ENCODE measurements at regions not wholly inside any gene's neighbourhood (a gene's known extent, or its start where the extent isn't known, plus 50 kb on each side); places are given as distances from the start of the nearest gene placed in this dataset.

DNA sequence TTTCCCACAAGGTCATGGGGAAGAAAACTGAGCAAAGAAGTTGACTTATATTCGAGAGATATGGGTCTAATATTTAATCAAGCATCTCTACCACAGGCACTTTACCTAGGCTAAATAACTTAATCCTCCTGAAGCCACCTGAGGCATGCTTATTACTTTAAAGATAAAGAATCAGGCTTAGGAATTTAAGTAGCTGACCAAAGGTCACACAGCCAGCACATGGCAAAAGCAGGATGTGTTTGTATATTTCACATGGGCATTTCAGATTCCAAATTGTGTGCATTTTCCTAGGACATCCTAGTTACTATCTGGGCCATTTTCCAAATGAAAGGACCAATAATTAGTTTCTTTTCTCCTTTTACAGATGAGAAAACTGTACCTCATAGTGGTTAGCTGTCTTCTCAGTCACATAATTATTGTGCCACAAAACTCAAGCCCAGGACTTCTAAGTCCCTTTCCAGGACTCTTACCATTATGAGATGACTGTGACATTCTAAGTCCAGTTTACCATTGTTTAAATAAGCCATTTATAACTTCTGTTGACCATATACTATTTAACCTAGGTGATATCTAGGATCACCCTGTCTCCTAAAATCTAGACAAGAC lies 112.1 kb upstream of the ZC3H12C start:
- H3K9me3 Mint-ChIP-seq: no peaks in the 10 kb centered on the region
- no peak overlapping the region for H3K27ac Mint-ChIP-seq
- intact Hi-C loops (cut with DNase I, micrococcal nuclease): no loop called here
- no peaks in the 10 kb centered on the region for H3K36me3 ChIP-seq (ENCODE audit: insufficient read depth, low read length)
- no peak overlapping the region for H3K27ac ChIP-seq (ENCODE audit: low read depth in 1 of 2, low read length in 2 of 2)
- TF ChIP-seq, protein P1, sequence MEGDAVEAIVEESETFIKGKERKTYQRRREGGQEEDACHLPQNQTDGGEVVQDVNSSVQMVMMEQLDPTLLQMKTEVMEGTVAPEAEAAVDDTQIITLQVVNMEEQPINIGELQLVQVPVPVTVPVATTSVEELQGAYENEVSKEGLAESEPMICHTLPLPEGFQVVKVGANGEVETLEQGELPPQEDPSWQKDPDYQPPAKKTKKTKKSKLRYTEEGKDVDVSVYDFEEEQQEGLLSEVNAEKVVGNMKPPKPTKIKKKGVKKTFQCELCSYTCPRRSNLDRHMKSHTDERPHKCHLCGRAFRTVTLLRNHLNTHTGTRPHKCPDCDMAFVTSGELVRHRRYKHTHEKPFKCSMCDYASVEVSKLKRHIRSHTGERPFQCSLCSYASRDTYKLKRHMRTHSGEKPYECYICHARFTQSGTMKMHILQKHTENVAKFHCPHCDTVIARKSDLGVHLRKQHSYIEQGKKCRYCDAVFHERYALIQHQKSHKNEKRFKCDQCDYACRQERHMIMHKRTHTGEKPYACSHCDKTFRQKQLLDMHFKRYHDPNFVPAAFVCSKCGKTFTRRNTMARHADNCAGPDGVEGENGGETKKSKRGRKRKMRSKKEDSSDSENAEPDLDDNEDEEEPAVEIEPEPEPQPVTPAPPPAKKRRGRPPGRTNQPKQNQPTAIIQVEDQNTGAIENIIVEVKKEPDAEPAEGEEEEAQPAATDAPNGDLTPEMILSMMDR (IDR thresholded peaks at IDR 0.05): no peak
- H3K9me3 ChIP-seq (ENCODE audit: control insufficient read depth in 1 of 2, insufficient read depth in 1 of 2, low read length in 2 of 2): no peaks in the 10 kb centered on the region
- DNase-seq (no peak), ATAC-seq (ENCODE audit: poor library complexity) (no peak)
- no peaks in the 10 kb centered on the region for H3K27me3 ChIP-seq (ENCODE audit: control insufficient read depth in 1 of 2, insufficient read depth in 2 of 2, low read length in 2 of 2)
- no peaks in the 10 kb centered on the region for H3K36me3 Mint-ChIP-seq (ENCODE audit: low read depth)
- CTCF ChIA-PET: no interaction called here
- peaks cover 8% of the 10 kb centered on the region for H3K27me3 Mint-ChIP-seq
- H3K4me3 Mint-ChIP-seq: no peak overlapping the region
- peaks cover 4% of the 10 kb centered on the region for H3K4me1 Mint-ChIP-seq (ENCODE audit: low read depth)
- no peak overlapping the region for H3K4me3 ChIP-seq (ENCODE audit: low read length)
- POLR2A ChIA-PET: no interaction called here
- no peaks in the 10 kb centered on the region for H3K4me1 ChIP-seq (ENCODE audit: insufficient read depth, low read length)

DNA sequence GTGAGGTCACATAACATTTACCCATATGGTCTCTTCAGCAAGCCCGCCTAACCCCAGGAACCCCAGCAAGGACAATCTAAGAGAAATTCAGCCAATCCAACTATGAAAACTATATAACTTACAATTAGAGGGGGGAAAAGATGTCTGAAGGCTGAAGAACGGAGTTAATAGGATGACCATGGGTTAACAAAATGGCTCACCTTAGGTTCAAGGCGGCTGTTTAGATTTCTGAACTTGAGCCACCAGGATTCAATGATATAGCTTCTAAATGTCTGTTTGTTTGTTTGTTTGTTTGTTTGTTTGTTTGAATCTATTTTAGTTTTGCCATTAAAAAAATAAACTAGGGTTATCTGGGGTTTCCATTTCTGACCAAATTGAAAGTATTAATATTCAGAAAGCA lies 109.8 kb upstream of the ZC3H12C start:
- Histone ChIP-seq H3K36me3 (ENCODE audit: insufficient read depth, low read length) (no peaks in the 10 kb centered on the region), H3K9me3 (ENCODE audit: control insufficient read depth in 1 of 2, insufficient read depth in 1 of 2, low read length in 2 of 2) (no peaks in the 10 kb centered on the region), H3K4me1 (ENCODE audit: insufficient read depth, low read length) (no peaks in the 10 kb centered on the region), H3K27me3 (ENCODE audit: control insufficient read depth in 1 of 2, insufficient read depth in 2 of 2, low read length in 2 of 2) (no peaks in the 10 kb centered on the region), H3K4me3 (ENCODE audit: low read length) (no peak overlapping the region), H3K27ac (ENCODE audit: low read depth in 1 of 2, low read length in 2 of 2) (no peak overlapping the region)
- no peaks in the 10 kb centered on the region for H3K36me3 Mint-ChIP-seq (ENCODE audit: low read depth)
- H3K27ac Mint-ChIP-seq: no peak overlapping the region
- intact Hi-C loops (cut with DNase I, micrococcal nuclease): no loop called here
- no peak overlapping the region for H3K4me3 Mint-ChIP-seq
- no peaks in the 10 kb centered on the region for H3K9me3 Mint-ChIP-seq
- ChIA-PET POLR2A (no interaction called here), CTCF (no interaction called here)
- no peak for DNase-seq
- peaks cover 4% of the 10 kb centered on the region for H3K4me1 Mint-ChIP-seq (ENCODE audit: low read depth)
- peaks cover 5% of the 10 kb centered on the region for H3K27me3 Mint-ChIP-seq
- ATAC-seq (ENCODE audit: poor library complexity): no peak
- TF ChIP-seq, protein P1 (IDR thresholded peaks at IDR 0.05): no peak

DNA sequence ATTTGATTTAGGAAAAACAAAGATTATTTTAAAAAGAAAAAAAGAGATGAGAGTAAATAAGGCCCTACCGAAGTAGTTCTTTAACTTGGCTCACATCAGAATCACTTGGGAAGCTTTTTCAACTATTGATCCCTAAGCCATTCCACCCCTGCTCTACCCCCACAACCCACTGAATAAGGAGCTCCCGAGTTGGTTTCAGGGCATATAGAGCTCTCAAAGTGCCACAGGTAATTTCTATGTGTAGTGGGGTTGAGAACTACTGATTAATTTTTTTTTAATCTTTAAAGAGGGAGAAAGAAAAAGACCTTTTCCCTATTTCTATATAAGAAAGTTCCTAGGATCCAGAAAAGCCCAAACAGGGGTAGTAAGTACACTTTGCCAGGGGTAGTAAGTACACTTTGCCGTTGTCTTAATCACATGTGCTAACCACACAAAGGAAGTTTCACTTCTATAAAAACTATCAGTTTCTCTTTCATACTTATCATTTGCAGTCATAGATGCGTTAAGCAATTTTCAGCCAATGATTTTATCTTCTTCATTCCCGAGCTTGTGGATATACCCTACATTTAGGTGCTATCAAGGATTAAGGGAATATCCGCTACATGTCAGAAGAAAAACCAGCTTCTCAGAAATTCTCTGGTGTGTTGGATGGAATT lies 108.4 kb upstream of the ZC3H12C start:
- Mint-ChIP-seq H3K9me3 (no peaks in the 10 kb centered on the region), H3K4me1 (ENCODE audit: low read depth) (peaks cover 4% of the 10 kb centered on the region), H3K36me3 (ENCODE audit: low read depth) (no peaks in the 10 kb centered on the region), H3K4me3 (no peak overlapping the region), H3K27ac (no peak overlapping the region), H3K27me3 (no peaks in the 10 kb centered on the region)
- ATAC-seq (ENCODE audit: poor library complexity) (no peak), DNase-seq (peak in 2 of 14 experiments; percentile 18 to 22)
- Histone ChIP-seq H3K27ac (ENCODE audit: low read depth in 1 of 2, low read length in 2 of 2) (no peak overlapping the region), H3K27me3 (ENCODE audit: control insufficient read depth in 1 of 2, insufficient read depth in 2 of 2, low read length in 2 of 2) (no peaks in the 10 kb centered on the region), H3K36me3 (ENCODE audit: insufficient read depth, low read length) (no peaks in the 10 kb centered on the region), H3K9me3 (ENCODE audit: control insufficient read depth in 1 of 2, insufficient read depth in 1 of 2, low read length in 2 of 2) (no peaks in the 10 kb centered on the region), H3K4me3 (ENCODE audit: low read length) (no peak overlapping the region), H3K4me1 (ENCODE audit: insufficient read depth, low read length) (no peaks in the 10 kb centered on the region)
- intact Hi-C loops (cut with DNase I, micrococcal nuclease): no loop called here
- TF ChIP-seq, protein P1 (IDR thresholded peaks at IDR 0.05): no peak
- POLR2A ChIA-PET: no interaction called here
- CTCF ChIA-PET: no interaction called here
